IPS-20b (cell line): ENCODE measurements at regions not wholly inside any gene's neighbourhood (a gene's known extent, or its start where the extent isn't known, plus 50 kb on each side); places are given as distances from the start of the nearest gene placed in this dataset.

Experiments
- H3K27ac ChIP-seq: one replicate; pipeline ENCODE4 v1.5.1; 2013; ENCODE audit warnings: low read length
- H3K27me3 ChIP-seq: 2 replicates; pipeline ENCODE4 v1.6.1; 2013; ENCODE audit warnings: mild to moderate bottlenecking, low read length, inconsistent platforms; ENCODE audit not compliant: insufficient read depth
- H3K36me3 ChIP-seq: 2 replicates; pipeline ENCODE4 v1.6.1; 2013; ENCODE audit warnings: low read depth, mild to moderate bottlenecking, inconsistent platforms, low read length, moderate library complexity; ENCODE audit not compliant: insufficient read depth
- H3K4me1 ChIP-seq: 2 replicates; pipeline ENCODE4 v1.6.1; 2013; ENCODE audit warnings: mild to moderate bottlenecking, control low read depth, inconsistent platforms, low read length, moderate library complexity; ENCODE audit not compliant: insufficient read depth
- H3K4me3 ChIP-seq: 2 replicates; pipeline ENCODE4 v1.5.1; 2013; ENCODE audit warnings: mild to moderate bottlenecking, low read length, inconsistent platforms
- H3K9ac ChIP-seq: 2 replicates; pipeline ENCODE4 v1.6.1; 2013; ENCODE audit warnings: low read depth, mild to moderate bottlenecking, inconsistent platforms, low read length, moderate library complexity
- H3K9me3 ChIP-seq: 2 replicates; pipeline ENCODE4 v1.6.1; 2013; ENCODE audit warnings: mild to moderate bottlenecking, low read depth, low read length, inconsistent platforms; ENCODE audit not compliant: insufficient read depth

DNA sequence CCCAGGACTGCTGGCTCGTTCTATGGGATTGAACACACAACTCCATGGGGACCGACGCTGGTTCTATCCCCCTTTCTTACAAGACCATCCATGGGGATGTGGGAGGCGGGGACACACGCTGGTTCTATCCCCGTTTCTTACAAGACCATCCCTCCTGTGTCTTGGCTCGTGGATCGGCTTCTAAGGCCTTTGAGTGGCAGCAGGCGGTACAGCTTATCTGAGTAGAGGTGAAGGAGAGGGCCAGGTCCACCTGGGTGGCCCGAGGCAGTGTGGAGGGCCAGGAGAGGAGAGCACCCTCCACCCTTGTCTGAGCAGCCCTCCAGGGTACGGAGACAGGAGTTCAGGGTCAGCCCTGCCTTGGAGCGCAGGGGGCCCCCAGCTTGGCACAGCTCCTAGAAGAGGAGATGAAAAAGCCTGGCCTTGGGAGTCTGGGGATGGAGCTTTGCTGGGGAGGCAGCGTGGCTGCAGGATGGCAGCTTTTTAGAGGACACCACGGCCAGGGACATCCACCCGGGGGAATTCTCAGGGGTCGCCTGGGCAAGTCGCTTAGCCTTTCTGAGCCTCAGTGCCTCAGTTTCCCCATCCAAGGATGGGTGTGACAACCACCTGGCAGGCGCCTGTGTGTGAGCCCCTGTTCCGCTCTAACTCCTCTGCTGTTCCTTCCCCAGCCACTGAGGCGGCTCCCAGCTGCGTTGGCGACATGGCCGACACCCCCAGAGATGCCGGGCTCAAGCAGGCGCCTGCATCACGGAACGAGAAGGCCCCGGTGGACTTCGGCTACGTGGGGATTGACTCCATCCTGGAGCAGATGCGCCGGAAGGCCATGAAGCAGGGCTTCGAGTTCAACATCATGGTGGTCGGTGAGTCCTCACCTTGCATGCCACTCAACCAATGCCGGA, 341.0 kb downstream of the SEC14L1 start:
- Histone ChIP-seq H3K4me3 (no peak overlapping the region), H3K9ac (no peak overlapping the region), H3K4me1 (peaks cover 24% of the 10 kb centered on the region; the same call in 1 of the 2 replicates), H3K27ac (no peak overlapping the region), H3K27me3 (no peaks in the 10 kb centered on the region), H3K9me3 (no peaks in the 10 kb centered on the region), H3K36me3 (peaks cover 38% of the 10 kb centered on the region)

- no peak overlapping the region for H3K9ac ChIP-seq
- no peak overlapping the region for H3K4me3 ChIP-seq
- peaks cover 17% of the 10 kb centered on the region; the same call in 1 of the 2 replicates for H3K4me1 ChIP-seq
- H3K27ac ChIP-seq: no peak overlapping the region
- peaks cover 47% of the 10 kb centered on the region for H3K36me3 ChIP-seq
- H3K27me3 ChIP-seq: no peaks in the 10 kb centered on the region
- no peaks in the 10 kb centered on the region for H3K9me3 ChIP-seq
Measured at GRCh38 chr17:77482375-77483127, 341.8 kb downstream of the SEC14L1 start.

GRCh38 chr17:77483128-77483598, 342.4 kb downstream of the SEC14L1 start:
- H3K36me3 ChIP-seq: peaks cover 53% of the 10 kb centered on the region
- H3K4me1 ChIP-seq: peaks cover 17% of the 10 kb centered on the region; the same call in 1 of the 2 replicates

DNA sequence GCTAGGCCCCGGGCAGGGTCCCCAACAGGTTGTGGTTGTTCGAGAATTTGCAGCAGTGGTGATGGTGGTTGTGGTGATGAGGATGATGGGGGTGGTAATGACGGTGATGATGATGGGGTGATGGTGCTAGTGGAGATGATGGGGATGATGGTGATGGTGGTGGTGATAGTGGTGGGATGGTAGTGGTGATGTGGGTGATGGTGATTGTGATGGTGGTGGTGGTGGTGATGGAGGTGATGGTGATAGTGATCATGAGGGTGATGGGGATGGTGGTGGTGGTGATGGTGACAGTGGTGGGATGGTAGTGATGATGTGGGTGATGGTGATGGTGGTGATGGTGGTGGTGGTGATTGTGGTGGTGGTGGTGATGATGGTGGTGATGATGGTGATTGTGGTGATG, 343.3 kb downstream of the SEC14L1 start:
- Histone ChIP-seq H3K36me3 (peaks cover 62% of the 10 kb centered on the region), H3K9ac (no peak overlapping the region), H3K27me3 (no peaks in the 10 kb centered on the region), H3K27ac (no peak overlapping the region), H3K9me3 (no peaks in the 10 kb centered on the region), H3K4me3 (no peak overlapping the region), H3K4me1 (peaks cover 14% of the 10 kb centered on the region; the same call in 1 of the 2 replicates)

More at GRCh38 chr17:77483128-77483598, 342.4 kb downstream of the SEC14L1 start:
- H3K9ac ChIP-seq: no peak overlapping the region
- H3K4me3 ChIP-seq: no peak overlapping the region
- no peaks in the 10 kb centered on the region for H3K27me3 ChIP-seq
- H3K9me3 ChIP-seq: no peaks in the 10 kb centered on the region
- no peak overlapping the region for H3K27ac ChIP-seq

DNA sequence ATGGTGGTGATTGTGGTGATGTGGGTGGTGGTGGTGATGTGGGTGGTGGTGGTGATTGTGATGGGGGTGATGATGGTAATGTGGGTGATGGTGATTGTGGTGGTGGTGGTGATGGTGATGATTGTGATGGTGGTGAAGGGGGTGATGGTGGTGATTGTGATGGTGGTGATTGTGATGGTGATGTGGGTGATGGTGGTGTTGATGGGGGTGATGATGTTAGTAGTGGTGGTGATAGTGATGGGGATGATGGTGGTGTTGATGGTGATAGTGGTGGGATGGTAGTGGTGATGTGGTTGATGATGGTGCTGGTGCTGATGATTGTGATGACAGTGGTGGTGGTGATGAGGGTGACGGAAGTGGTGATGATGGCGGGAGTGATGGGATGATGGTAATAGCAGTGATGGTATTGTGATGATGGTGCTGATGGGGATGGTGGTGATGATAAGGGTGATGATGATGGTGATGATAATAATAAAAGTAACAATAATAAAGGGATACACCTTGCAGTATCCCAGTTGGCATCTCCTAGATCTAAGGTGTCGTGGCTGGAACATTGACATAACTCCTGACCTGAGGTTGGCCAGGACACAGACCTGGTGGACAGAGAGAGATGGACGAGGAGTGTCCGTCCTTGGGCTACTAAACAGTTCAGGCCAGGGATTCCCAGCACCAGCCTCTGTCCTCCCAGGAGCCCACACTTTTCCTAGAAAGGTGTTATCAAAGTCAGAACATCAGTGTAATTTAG, 344.5 kb downstream of the SEC14L1 start:
- peaks cover 5% of the 10 kb centered on the region; the same call in 1 of the 2 replicates for H3K4me1 ChIP-seq
- peaks cover 73% of the 10 kb centered on the region for H3K36me3 ChIP-seq
- H3K27ac ChIP-seq: no peak overlapping the region
- no peak overlapping the region for H3K4me3 ChIP-seq
- H3K27me3 ChIP-seq: no peaks in the 10 kb centered on the region
- no peak overlapping the region for H3K9ac ChIP-seq
- H3K9me3 ChIP-seq: no peaks in the 10 kb centered on the region

- Histone ChIP-seq H3K9me3 (no peaks in the 10 kb centered on the region), H3K36me3 (peaks cover 87% of the 10 kb centered on the region), H3K27ac (no peak overlapping the region), H3K9ac (no peak overlapping the region), H3K4me3 (no peak overlapping the region), H3K4me1 (no peaks in the 10 kb centered on the region), H3K27me3 (no peaks in the 10 kb centered on the region)
Measured at GRCh38 chr17:77487211-77487629, 346.5 kb downstream of the SEC14L1 start.

- Histone ChIP-seq H3K27ac (no peak overlapping the region), H3K36me3 (peaks cover 87% of the 10 kb centered on the region), H3K9ac (no peak overlapping the region), H3K27me3 (no peaks in the 10 kb centered on the region), H3K4me3 (no peak overlapping the region), H3K9me3 (no peaks in the 10 kb centered on the region), H3K4me1 (no peaks in the 10 kb centered on the region)
Measured at GRCh38 chr17:77487677-77488530, 347.1 kb downstream of the SEC14L1 start.

GRCh38 chr17:77488531-77489238, 347.9 kb downstream of the SEC14L1 start:
- Histone ChIP-seq H3K27ac (no peak overlapping the region), H3K27me3 (no peaks in the 10 kb centered on the region), H3K4me1 (no peaks in the 10 kb centered on the region), H3K36me3 (peaks cover 86% of the 10 kb centered on the region), H3K4me3 (no peak overlapping the region), H3K9ac (no peak overlapping the region), H3K9me3 (no peaks in the 10 kb centered on the region)

DNA sequence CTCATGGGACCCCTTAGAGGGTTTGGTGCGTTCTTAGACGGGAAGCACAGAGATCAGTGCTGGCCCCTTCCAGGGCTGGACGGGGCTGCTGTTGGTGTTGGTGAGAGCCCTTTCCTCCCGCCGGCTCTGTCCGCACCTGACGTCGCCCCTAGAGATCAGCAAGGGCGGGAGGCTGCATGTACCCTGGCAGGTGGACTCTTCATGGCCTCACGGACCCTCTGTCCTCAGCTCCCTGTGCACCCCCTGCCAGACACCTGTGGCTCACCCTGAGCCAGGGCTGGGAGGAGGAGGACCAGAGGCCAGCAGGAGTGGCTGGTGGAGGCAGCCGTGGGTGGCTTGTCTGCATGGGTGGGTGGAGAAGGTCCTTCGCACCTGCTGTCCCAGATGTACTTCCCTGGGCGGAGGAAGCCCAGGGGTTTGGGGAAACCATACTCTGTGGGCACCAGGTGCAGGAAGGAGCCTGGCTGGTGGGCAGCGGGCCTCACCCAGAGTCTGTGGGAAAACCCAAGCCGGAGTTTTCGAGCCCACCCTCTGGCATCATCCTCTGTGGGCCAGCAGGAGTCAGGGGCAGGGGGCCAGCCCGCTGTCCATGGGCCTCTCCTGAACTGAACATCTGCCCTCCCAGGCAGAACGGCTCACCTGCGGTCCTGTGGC, 348.6 kb downstream of the SEC14L1 start:
- Histone ChIP-seq H3K9ac (no peak overlapping the region), H3K27ac (no peak overlapping the region), H3K4me1 (no peaks in the 10 kb centered on the region), H3K36me3 (peaks cover 87% of the 10 kb centered on the region), H3K4me3 (no peak overlapping the region), H3K9me3 (no peaks in the 10 kb centered on the region), H3K27me3 (no peaks in the 10 kb centered on the region)

DNA sequence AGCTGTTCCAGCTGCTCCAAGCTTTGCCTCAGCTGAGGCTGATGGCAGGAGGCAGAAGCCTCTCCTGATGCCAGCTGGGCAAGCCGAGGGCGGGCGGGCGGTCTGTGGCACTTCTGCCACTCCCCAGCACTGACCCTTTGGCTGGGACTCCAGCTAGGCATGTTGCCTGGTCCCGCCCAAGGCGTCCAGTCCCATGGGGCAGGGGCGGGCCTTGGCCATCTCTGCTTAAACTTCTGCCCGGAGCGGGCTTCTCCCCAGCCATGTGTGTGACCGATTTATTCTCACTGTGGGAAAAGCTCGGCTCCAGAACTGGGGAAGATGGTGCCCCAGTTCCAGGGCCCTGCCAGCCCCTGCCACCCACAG, 349.1 kb downstream of the SEC14L1 start:
- Histone ChIP-seq H3K36me3 (peaks cover 89% of the 10 kb centered on the region), H3K9me3 (no peaks in the 10 kb centered on the region), H3K4me1 (no peaks in the 10 kb centered on the region), H3K27me3 (no peaks in the 10 kb centered on the region), H3K27ac (no peak overlapping the region), H3K4me3 (no peak overlapping the region), H3K9ac (no peak overlapping the region)
